ENCODE measurements at regions not wholly inside any gene's neighbourhood (a gene's known extent, or its start where the extent isn't known, plus 50 kb on each side); places are given as distances from the start of the nearest gene placed in this dataset.

GRCh38 chr20:22795433-22795832, 211.1 kb upstream of the FOXA2 start:
- DNase-seq, result no peak

- DNase-seq, result no peak
These were observed 211.5 kb upstream of the FOXA2 start for GRCh38 chr20:22795871-22796270.

GRCh38 chr20:22796469-22797077, 212.2 kb upstream of the FOXA2 start:
- no peak for DNase-seq

GRCh38 chr20:22797103-22797502, 212.7 kb upstream of the FOXA2 start:
- DNase-seq, result no peak

GRCh38 chr20:22799687-22800086, 215.3 kb upstream of the FOXA2 start:
- DNase-seq, result no peak

GRCh38 chr20:22800129-22800528, 215.8 kb upstream of the FOXA2 start:
- DNase-seq, result no peak

- no peak for DNase-seq
These were observed 217.2 kb upstream of the FOXA2 start for GRCh38 chr20:22801528-22801927.

- DNase-seq, result no peak
These were observed 217.9 kb upstream of the FOXA2 start for GRCh38 chr20:22802296-22802695.

GRCh38 chr20:22805219-22805618, 220.8 kb upstream of the FOXA2 start:
- no peak for DNase-seq

- no peak for DNase-seq
These were observed 221.6 kb upstream of the FOXA2 start for GRCh38 chr20:22805996-22806395.

GRCh38 chr20:22807045-22807444, 222.7 kb upstream of the FOXA2 start:
- no peak for DNase-seq

- peak in 1 of 2 experiments; percentile 34 for DNase-seq
These were observed 223.4 kb upstream of the FOXA2 start for GRCh38 chr20:22807646-22808244.

GRCh38 chr20:22808628-22809027, 224.3 kb upstream of the FOXA2 start:
- DNase-seq, result no peak

- DNase-seq, result no peak
These were observed 225.1 kb upstream of the SSTR4 start for GRCh38 chr20:22810030-22810429.

- no peak for DNase-seq
These were observed 224.2 kb upstream of the SSTR4 start for GRCh38 chr20:22810626-22811569.

- DNase-seq, result no peak
These were observed 220.5 kb upstream of the SSTR4 start for GRCh38 chr20:22814471-22815205.

- no peak for DNase-seq
These were observed 219.9 kb upstream of the SSTR4 start for GRCh38 chr20:22815206-22815551.

GRCh38 chr20:22815603-22816315, 219.4 kb upstream of the SSTR4 start:
- no peak for DNase-seq

- DNase-seq, result no peak
These were observed 216.5 kb upstream of the SSTR4 start for GRCh38 chr20:22818636-22819035.

GRCh38 chr20:22819112-22819511, 216.0 kb upstream of the SSTR4 start:
- no peak for DNase-seq

GRCh38 chr20:22819784-22820183, 215.3 kb upstream of the SSTR4 start:
- DNase-seq, result no peak

- DNase-seq, result no peak
These were observed 213.9 kb upstream of the SSTR4 start for GRCh38 chr20:22821081-22821727.
